Colonic mucosa (tissue), 4 donors: ENCODE measurements at regions not wholly inside any gene's neighbourhood (a gene's known extent, or its start where the extent isn't known, plus 50 kb on each side); places are given as distances from the start of the nearest gene placed in this dataset.
A peak's percentile ranks its signal among the peaks of the same experiment; 100 is the strongest.

Experiments
- DNase-seq: peaks from one replicate; pipeline ENCODE4 v3.0.0-alpha.2; 2020
- H3K27ac ChIP-seq: fragments of 200-600 bp; one replicate; pipeline ENCODE4 v1.8.0; 2021
- H3K27me3 ChIP-seq: fragments of 200-600 bp; one replicate; pipeline ENCODE4 v1.8.0; 2021
- H3K36me3 ChIP-seq: fragments of 200-600 bp; one replicate; pipeline ENCODE4 v1.8.0; 2021
- H3K4me1 ChIP-seq: fragments of 200-600 bp; one replicate; pipeline ENCODE4 v1.8.0; 2021; ENCODE audit warnings: mild to moderate bottlenecking
- H3K4me3 ChIP-seq: fragments of 200-600 bp; one replicate; pipeline ENCODE4 v1.8.0; 2021
- H3K9ac ChIP-seq, 2 donors: one replicate each; pipeline ENCODE4 v1.7.0; 2013; ENCODE audit warnings: control low read depth in 2 of 2, low read depth in 2 of 2, low read length in 2 of 2
- H3K9me3 ChIP-seq: fragments of 200-600 bp; one replicate; pipeline ENCODE4 v1.8.0; 2021
- CTCF ChIP-seq: fragments of 200-600 bp; IDR thresholded peaks from one replicate; pipeline ENCODE4 v1.8.0; 2022; ENCODE audit warnings: antibody characterized with exemption, mild to moderate bottlenecking
- intact Hi-C: fragments of 100-400 bp; cut with DNase I; formaldehyde crosslinking; loops from one replicate; pipeline ENCODE4 v1.14.1; 2022
- donor health status: healthy.
- donor health status: DM: no; HTN: no; CAD: no.
- donor health status: DM: no; HTN: no; CAD: no.

- Histone ChIP-seq H3K4me1 (no peaks in the 10 kb centered on the region), H3K36me3 (no peaks in the 10 kb centered on the region), H3K9me3 (no peaks in the 10 kb centered on the region), H3K9ac (no peak overlapping the region), H3K4me3 (no peak overlapping the region), H3K27ac (no peak overlapping the region), H3K27me3 (no peaks in the 10 kb centered on the region)
- intact Hi-C loops, result loop anchor here (10.0 kb wide), 1 partner anchor 462 kb away; no protein-coding TSS in a partner anchor
- no peak for DNase-seq
- no peak for TF ChIP-seq CTCF
Observed at GRCh38 chr11:29166306-29166705, 850.5 kb downstream of the KCNA4 start.

GRCh38 chr11:29163231-29163630, 853.6 kb downstream of the KCNA4 start:
- intact Hi-C loops, result loop anchor here (10.0 kb wide), 1 partner anchor 458 kb away; no protein-coding TSS in a partner anchor
- Histone ChIP-seq H3K4me3 (no peak overlapping the region), H3K36me3 (no peaks in the 10 kb centered on the region), H3K9me3 (no peaks in the 10 kb centered on the region), H3K27ac (no peak overlapping the region), H3K27me3 (no peaks in the 10 kb centered on the region), H3K9ac (no peak overlapping the region), H3K4me1 (no peaks in the 10 kb centered on the region)
- no peak for DNase-seq
- no peak for TF ChIP-seq CTCF

- Histone ChIP-seq H3K4me1 (no peaks in the 10 kb centered on the region), H3K27me3 (no peaks in the 10 kb centered on the region), H3K9me3 (no peaks in the 10 kb centered on the region), H3K36me3 (no peaks in the 10 kb centered on the region), H3K4me3 (no peak overlapping the region), H3K27ac (no peak overlapping the region), H3K9ac (no peak overlapping the region)
- intact Hi-C loops, result loop anchor here (10.0 kb wide), 1 partner anchor 458 kb away; no protein-coding TSS in a partner anchor
- DNase-seq, result no peak
- TF ChIP-seq CTCF, result no peak
Observed at GRCh38 chr11:29162491-29162890, 854.3 kb downstream of the KCNA4 start.

- H3K4me1 ChIP-seq, result no peaks in the 10 kb centered on the region
- H3K27me3 ChIP-seq, result no peaks in the 10 kb centered on the region
- intact Hi-C loops, result loop anchor here (10.0 kb wide), 1 partner anchor 456 kb away; no protein-coding TSS in a partner anchor
- no peak for DNase-seq
- no peak overlapping the region for H3K9ac ChIP-seq
- H3K27ac ChIP-seq, result no peak overlapping the region
- no peak for TF ChIP-seq CTCF
- no peak overlapping the region for H3K4me3 ChIP-seq
- no peaks in the 10 kb centered on the region for H3K9me3 ChIP-seq
- no peaks in the 10 kb centered on the region for H3K36me3 ChIP-seq
Observed at GRCh38 chr11:29161191-29161590, 855.6 kb downstream of the KCNA4 start.

- H3K36me3 ChIP-seq, result no peaks in the 10 kb centered on the region
- H3K4me3 ChIP-seq, result no peak overlapping the region
- DNase-seq, result peak; percentile 37
- peak; percentile 52 for TF ChIP-seq CTCF
- no peak overlapping the region for H3K9ac ChIP-seq
- no peaks in the 10 kb centered on the region for H3K27me3 ChIP-seq
- H3K9me3 ChIP-seq, result no peaks in the 10 kb centered on the region
- no peaks in the 10 kb centered on the region for H3K4me1 ChIP-seq
- intact Hi-C loops, result loop anchor here (5.0 to 10.0 kb wide), 2 partner anchors 455 to 1463 kb away; no protein-coding TSS in a partner anchor
- no peak overlapping the region for H3K27ac ChIP-seq
Observed at GRCh38 chr11:29159552-29160465, 857.0 kb downstream of the KCNA4 start.
